Left forelimb (tissue), 1 donor: ENCODE measurements at regions not wholly inside any gene's neighbourhood (a gene's known extent, or its start where the extent isn't known, plus 50 kb on each side); places are given as distances from the start of the nearest gene placed in this dataset.
"Not testable (repeated sequence)": the region's sequence is repeated elsewhere in the genome, so short reads cannot be mapped to it uniquely, and the experiment has no call there.

Experiments used
- DNase-seq: peaks from one replicate; pipeline ENCODE4 v3.0.0-alpha.2; 2018; ENCODE audit warnings: low spot score

- DNase-seq, result no peak
These were observed 54.4 kb upstream of the MSH6 start for GRCh38 chr2:47728551-47728950.

GRCh38 chr2:47727956-47728355 lies 55.0 kb upstream of the MSH6 start:
- no peak for DNase-seq

- DNase-seq, result not testable (repeated sequence)
These were observed 56.0 kb upstream of the MSH6 start for GRCh38 chr2:47726978-47727377.

GRCh38 chr2:47725808-47726207 lies 57.1 kb upstream of the MSH6 start:
- DNase-seq, result no peak

GRCh38 chr2:47724221-47724981 lies 58.5 kb upstream of the MSH6 start:
- no peak for DNase-seq

GRCh38 chr2:47721296-47721695 lies 61.6 kb upstream of the MSH6 start:
- DNase-seq, result no peak

GRCh38 chr2:47720559-47720958 lies 62.4 kb upstream of the MSH6 start:
- no peak for DNase-seq

- no peak for DNase-seq
These were observed 62.9 kb upstream of the MSH6 start for GRCh38 chr2:47720036-47720435.

- DNase-seq, result no peak
These were observed 63.8 kb upstream of the MSH6 start for GRCh38 chr2:47719099-47719498.

GRCh38 chr2:47716307-47716706 lies 66.6 kb upstream of the MSH6 start:
- not testable (repeated sequence) for DNase-seq

- no peak for DNase-seq
These were observed 67.4 kb upstream of the MSH6 start for GRCh38 chr2:47715552-47715951.

GRCh38 chr2:47708801-47709499 lies 74.0 kb upstream of the MSH6 start:
- DNase-seq, result no peak

- DNase-seq, result no peak
These were observed 78.7 kb upstream of the MSH6 start for GRCh38 chr2:47704287-47704686.

- DNase-seq, result no peak
These were observed 83.3 kb upstream of the MSH6 start for GRCh38 chr2:47699533-47700215.

GRCh38 chr2:47698436-47698972 lies 84.4 kb upstream of the MSH6 start:
- not testable (repeated sequence) for DNase-seq

- not testable (repeated sequence) for DNase-seq
These were observed 85.1 kb upstream of the MSH6 start for GRCh38 chr2:47697681-47698435.

GRCh38 chr2:47697000-47697601 lies 85.8 kb upstream of the MSH6 start:
- no peak for DNase-seq

- DNase-seq, result no peak
These were observed 86.5 kb upstream of the MSH6 start for GRCh38 chr2:47696478-47696831.

- DNase-seq, result no peak
These were observed 87.0 kb upstream of the MSH6 start for GRCh38 chr2:47695800-47696477.

- not testable (repeated sequence) for DNase-seq
These were observed 88.5 kb upstream of the MSH6 start for GRCh38 chr2:47694451-47694850.

GRCh38 chr2:47690706-47691325 lies 92.1 kb upstream of the MSH6 start:
- DNase-seq, result not testable (repeated sequence)
